ENCODE measurements at regions not wholly inside any gene's neighbourhood (a gene's known extent, or its start where the extent isn't known, plus 50 kb on each side); places are given as distances from the start of the nearest gene placed in this dataset.

DNA sequence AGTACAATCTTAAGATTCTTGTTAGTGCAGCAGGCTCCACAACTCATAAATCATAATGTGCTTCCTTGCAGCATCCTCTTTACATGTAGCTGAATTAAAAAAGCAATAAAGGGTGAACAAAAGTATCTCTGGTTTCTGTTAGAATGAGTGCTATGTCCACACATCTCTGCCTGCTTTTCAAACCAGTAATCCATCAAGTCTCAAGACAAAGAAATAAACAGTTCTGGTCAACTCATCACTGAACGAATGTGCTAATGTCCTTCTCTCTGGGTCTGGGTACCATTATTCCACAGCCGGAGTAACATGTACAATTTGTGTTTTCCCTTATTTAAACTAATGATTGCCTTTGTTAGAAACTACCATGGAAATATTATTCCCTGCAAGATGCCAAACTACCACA, 273.0 kb upstream of the USP15 start:
- no TSS peak for BruUV-seq (replicated peaks)
- TF ChIP-seq EZH2 (IDR thresholded peaks at IDR 0.05; ENCODE audit: low read depth): no peak
- TF ChIP-seq, protein P1, sequence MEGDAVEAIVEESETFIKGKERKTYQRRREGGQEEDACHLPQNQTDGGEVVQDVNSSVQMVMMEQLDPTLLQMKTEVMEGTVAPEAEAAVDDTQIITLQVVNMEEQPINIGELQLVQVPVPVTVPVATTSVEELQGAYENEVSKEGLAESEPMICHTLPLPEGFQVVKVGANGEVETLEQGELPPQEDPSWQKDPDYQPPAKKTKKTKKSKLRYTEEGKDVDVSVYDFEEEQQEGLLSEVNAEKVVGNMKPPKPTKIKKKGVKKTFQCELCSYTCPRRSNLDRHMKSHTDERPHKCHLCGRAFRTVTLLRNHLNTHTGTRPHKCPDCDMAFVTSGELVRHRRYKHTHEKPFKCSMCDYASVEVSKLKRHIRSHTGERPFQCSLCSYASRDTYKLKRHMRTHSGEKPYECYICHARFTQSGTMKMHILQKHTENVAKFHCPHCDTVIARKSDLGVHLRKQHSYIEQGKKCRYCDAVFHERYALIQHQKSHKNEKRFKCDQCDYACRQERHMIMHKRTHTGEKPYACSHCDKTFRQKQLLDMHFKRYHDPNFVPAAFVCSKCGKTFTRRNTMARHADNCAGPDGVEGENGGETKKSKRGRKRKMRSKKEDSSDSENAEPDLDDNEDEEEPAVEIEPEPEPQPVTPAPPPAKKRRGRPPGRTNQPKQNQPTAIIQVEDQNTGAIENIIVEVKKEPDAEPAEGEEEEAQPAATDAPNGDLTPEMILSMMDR (conservative IDR thresholded peaks at IDR 0.05): no peak
- no peaks in the 10 kb centered on the region for H3K27me3 ChIP-seq (ENCODE audit: insufficient read depth, low read depth)
- DNase-seq: no peak
- H3K4me3 ChIP-seq: no peak overlapping the region
- no peaks in the 10 kb centered on the region for H3K9me2 ChIP-seq (ENCODE audit: insufficient read depth)
- no peaks in the 10 kb centered on the region for H3K36me3 ChIP-seq (ENCODE audit: low read depth)
- no peak overlapping the region for H2AFZ ChIP-seq
- ChIA-PET POLR2A (ENCODE audit: unreplicated experiment) (no interaction called here), CTCF (no interaction called here)
- intact Hi-C loops (cut with micrococcal nuclease; ENCODE audit: unreplicated experiment): no loop called here
- H3K27ac ChIP-seq: no peak overlapping the region
- no peaks in the 10 kb centered on the region for H3F3A ChIP-seq (ENCODE audit: insufficient read depth, low read depth)
- H3K4me1 ChIP-seq (replicated peaks; ENCODE audit: insufficient read depth): no peaks in the 10 kb centered on the region
- no peak overlapping the region for H3K4me2 ChIP-seq
- H3K79me2 ChIP-seq (ENCODE audit: low read depth): no peaks in the 10 kb centered on the region
- no peaks in the 10 kb centered on the region for H4K20me1 ChIP-seq (ENCODE audit: insufficient read depth)
- no peaks in the 10 kb centered on the region for H3K9me3 ChIP-seq (ENCODE audit: insufficient read depth, low read depth)

DNA sequence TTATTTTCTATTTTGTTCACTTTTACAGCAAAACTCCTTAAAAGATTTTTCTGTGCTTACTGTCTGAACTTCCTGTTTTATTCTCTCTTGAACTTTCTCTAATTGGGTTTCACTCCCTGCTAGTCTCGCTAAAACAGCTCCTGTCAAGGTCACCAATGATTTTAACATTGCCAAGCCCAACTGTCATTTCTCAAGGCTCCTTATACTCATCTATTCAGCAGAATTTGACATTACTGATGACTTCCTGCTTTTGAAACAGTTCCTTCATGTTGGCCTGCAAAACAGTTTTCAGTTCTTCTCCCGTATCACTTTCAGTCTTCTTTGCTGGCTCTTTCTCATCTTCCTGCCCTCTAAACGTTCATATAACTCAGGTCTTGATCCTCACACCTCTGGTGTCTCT, 268.5 kb upstream of the USP15 start:
- H3K9me3 ChIP-seq (ENCODE audit: insufficient read depth, low read depth): no peaks in the 10 kb centered on the region
- no peaks in the 10 kb centered on the region for H3K27me3 ChIP-seq (ENCODE audit: insufficient read depth, low read depth)
- H3K27ac ChIP-seq: no peak overlapping the region
- H3K36me3 ChIP-seq (ENCODE audit: low read depth): no peaks in the 10 kb centered on the region
- H3K79me2 ChIP-seq (ENCODE audit: low read depth): no peaks in the 10 kb centered on the region
- intact Hi-C loops (cut with micrococcal nuclease; ENCODE audit: unreplicated experiment): no loop called here
- H3F3A ChIP-seq (ENCODE audit: insufficient read depth, low read depth): no peaks in the 10 kb centered on the region
- H3K9me2 ChIP-seq (ENCODE audit: insufficient read depth): no peaks in the 10 kb centered on the region
- no peak overlapping the region for H3K4me3 ChIP-seq
- ChIA-PET POLR2A (ENCODE audit: unreplicated experiment) (no interaction called here), CTCF (no interaction called here)
- H2AFZ ChIP-seq: no peak overlapping the region
- DNase-seq: no peak
- no TSS peak for BruUV-seq (replicated peaks)
- no peaks in the 10 kb centered on the region for H3K4me1 ChIP-seq (replicated peaks; ENCODE audit: insufficient read depth)
- no peak overlapping the region for H3K4me2 ChIP-seq
- no peak for TF ChIP-seq EZH2 (IDR thresholded peaks at IDR 0.05; ENCODE audit: low read depth)
- TF ChIP-seq, protein P1 (conservative IDR thresholded peaks at IDR 0.05): no peak
- H4K20me1 ChIP-seq (ENCODE audit: insufficient read depth): no peaks in the 10 kb centered on the region

DNA sequence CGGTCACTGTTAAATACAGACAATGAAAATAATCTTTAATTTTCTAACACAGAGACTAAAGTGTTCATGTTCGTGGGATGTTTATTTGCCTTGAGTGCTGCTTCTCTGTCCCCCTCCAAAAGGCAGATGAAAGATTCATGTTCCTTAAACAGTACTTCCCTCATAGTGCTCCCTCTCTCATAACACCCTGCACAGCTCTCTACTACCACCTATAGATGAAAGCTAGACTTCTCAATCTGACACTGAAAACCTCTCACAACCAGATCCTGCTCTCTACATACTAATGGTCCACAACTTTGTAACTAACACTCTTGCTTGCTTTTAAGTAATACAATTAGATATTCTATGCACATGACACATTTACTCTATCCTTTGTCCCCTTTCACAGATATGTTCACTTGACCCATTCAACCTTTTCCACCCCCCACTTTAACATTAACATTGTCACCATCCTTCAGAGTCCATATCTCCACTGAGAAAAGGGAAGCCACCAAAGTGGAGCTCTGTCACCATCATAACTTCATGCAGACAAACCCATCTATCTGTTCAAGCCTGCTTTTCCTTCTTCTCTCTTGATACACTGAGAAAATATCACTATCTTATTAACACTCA, 266.4 kb upstream of the USP15 start:
- H3K4me1 ChIP-seq (replicated peaks; ENCODE audit: insufficient read depth): no peaks in the 10 kb centered on the region
- no peak for TF ChIP-seq EZH2 (IDR thresholded peaks at IDR 0.05; ENCODE audit: low read depth)
- TF ChIP-seq, protein P1 (conservative IDR thresholded peaks at IDR 0.05): peak; percentile 59
- no peaks in the 10 kb centered on the region for H3F3A ChIP-seq (ENCODE audit: insufficient read depth, low read depth)
- no peaks in the 10 kb centered on the region for H3K79me2 ChIP-seq (ENCODE audit: low read depth)
- no TSS peak for BruUV-seq (replicated peaks)
- POLR2A ChIA-PET (ENCODE audit: unreplicated experiment): no interaction called here
- no peak for DNase-seq
- intact Hi-C loops (cut with micrococcal nuclease; ENCODE audit: unreplicated experiment): no loop called here
- no peaks in the 10 kb centered on the region for H3K36me3 ChIP-seq (ENCODE audit: low read depth)
- H3K4me3 ChIP-seq: no peak overlapping the region
- H3K27me3 ChIP-seq (ENCODE audit: insufficient read depth, low read depth): no peaks in the 10 kb centered on the region
- CTCF ChIA-PET: no interaction called here
- H3K4me2 ChIP-seq: no peak overlapping the region
- H3K9me2 ChIP-seq (ENCODE audit: insufficient read depth): no peaks in the 10 kb centered on the region
- H4K20me1 ChIP-seq (ENCODE audit: insufficient read depth): no peaks in the 10 kb centered on the region
- H3K27ac ChIP-seq: no peak overlapping the region
- no peak overlapping the region for H2AFZ ChIP-seq
- no peaks in the 10 kb centered on the region for H3K9me3 ChIP-seq (ENCODE audit: insufficient read depth, low read depth)
